GM23338 (cell line): ENCODE measurements at regions not wholly inside any gene's neighbourhood (a gene's known extent, or its start where the extent isn't known, plus 50 kb on each side); places are given as distances from the start of the nearest gene placed in this dataset.
"Not testable (repeated sequence)": the region's sequence is repeated elsewhere in the genome, so short reads cannot be mapped to it uniquely, and the experiment has no call there.

Experiments
- ATAC-seq: fragments of 200-7000 bp; cut with Tn5 transposase; 3 replicates; pipeline ENCODE4 v1.9.1; 2020
- DNase-seq: peaks from one replicate; pipeline ENCODE4 v3.0.0-alpha.2; 2015; ENCODE audit warnings: low spot score
- H2AFZ ChIP-seq: fragments of 200-600 bp; sonication (generic); 2 replicates; pipeline ENCODE4 v1.8.0; 2016; ENCODE audit warnings: antibody characterized with exemption, mild to moderate bottlenecking, moderate library complexity
- H3F3A ChIP-seq: fragments of 200-600 bp; sonication (generic); replicated peaks from 2 replicates; pipeline ENCODE4 v1.8.0; 2017; ENCODE audit warnings: antibody characterized with exemption, mixed run types, low read depth
- H3K27ac ChIP-seq: fragments of 200-600 bp; sonication (generic); 2 replicates; pipeline ENCODE4 v1.6.1; 2016; ENCODE audit warnings: low read depth
- H3K27me3 ChIP-seq: fragments of 200-600 bp; sonication (generic); 2 replicates; pipeline ENCODE4 v1.8.0; 2016; ENCODE audit warnings: mild to moderate bottlenecking, mixed run types, moderate library complexity; ENCODE audit not compliant: insufficient read depth
- H3K36me3 ChIP-seq: fragments of 200-600 bp; sonication (generic); 2 replicates; pipeline ENCODE4 v1.8.0; 2016; ENCODE audit warnings: mild to moderate bottlenecking; ENCODE audit not compliant: insufficient read depth
- H3K4me1 ChIP-seq: fragments of 200-600 bp; sonication (generic); 2 replicates; pipeline ENCODE4 v1.8.0; 2016; ENCODE audit warnings: mild to moderate bottlenecking, moderate library complexity; ENCODE audit not compliant: insufficient read depth
- H3K4me2 ChIP-seq: fragments of 200-600 bp; sonication (generic); 2 replicates; pipeline ENCODE4 v1.7.1; 2017; ENCODE audit warnings: mixed run types
- H3K4me3 ChIP-seq: fragments of 200-600 bp; sonication (generic); 2 replicates; pipeline ENCODE4 v1.6.1; 2016; ENCODE audit warnings: mixed run types
- H3K79me2 ChIP-seq: fragments of 200-600 bp; sonication (generic); replicated peaks from 2 replicates; pipeline ENCODE4 v1.8.0; 2017; ENCODE audit warnings: mild to moderate bottlenecking; ENCODE audit not compliant: insufficient read depth
- H3K9me2 ChIP-seq: fragments of 200-600 bp; sonication (generic); 2 replicates; pipeline ENCODE4 v1.8.0; 2017; ENCODE audit not compliant: insufficient read depth
- H4K20me1 ChIP-seq: fragments of 200-600 bp; sonication (generic); replicated peaks from 2 replicates; pipeline ENCODE4 v1.8.0; 2017; ENCODE audit warnings: mild to moderate bottlenecking; ENCODE audit not compliant: insufficient read depth
- H3K27ac Mint-ChIP-seq: 2 replicates; pipeline ENCODE4 v1.8.0; 2020; ENCODE audit warnings: inconsistent platforms, mild to moderate bottlenecking, moderate library complexity, mixed read lengths
- H3K27me3 Mint-ChIP-seq: 3 replicates; pipeline ENCODE4 v1.8.0; 2022; ENCODE audit warnings: low read depth, mild to moderate bottlenecking, moderate library complexity, mixed read lengths, inconsistent platforms; ENCODE audit not compliant: insufficient read depth, poor library complexity
- H3K36me3 Mint-ChIP-seq: 3 replicates; pipeline ENCODE4 v1.8.0; 2021; ENCODE audit warnings: low read depth, mild to moderate bottlenecking, inconsistent platforms, moderate library complexity, mixed read lengths
- H3K4me1 Mint-ChIP-seq: 3 replicates; pipeline ENCODE4 v1.8.0; 2020; ENCODE audit warnings: mild to moderate bottlenecking, inconsistent platforms, mixed read lengths
- H3K4me3 Mint-ChIP-seq: 3 replicates; pipeline ENCODE4 v1.8.0; 2021; ENCODE audit warnings: moderate library complexity, mild to moderate bottlenecking, inconsistent platforms, mixed read lengths
- H3K9me3 Mint-ChIP-seq: 3 replicates; pipeline ENCODE4 v1.8.0; 2020; ENCODE audit warnings: moderate library complexity, mild to moderate bottlenecking, inconsistent platforms, mixed read lengths
- EZH2 ChIP-seq: fragments of 200-600 bp; sonication (generic); IDR thresholded peaks from one replicate; pipeline ENCODE4 v1.8.0; 2017; ENCODE audit warnings: antibody characterized with exemption, mild to moderate bottlenecking, low read depth; ENCODE audit not compliant: unreplicated experiment
- EZH2phosphoT487 ChIP-seq: fragments of 200-600 bp; sonication (generic); IDR thresholded peaks from one replicate; pipeline ENCODE4 v1.8.1; 2018; ENCODE audit warnings: antibody characterized with exemption; ENCODE audit not compliant: unreplicated experiment
- JUNB ChIP-seq: IDR thresholded peaks from one replicate; pipeline ENCODE4 v1.6.1; 2016; ENCODE audit warnings: antibody characterized with exemption; ENCODE audit not compliant: unreplicated experiment
- NANOG ChIP-seq: IDR thresholded peaks from 2 replicates; pipeline ENCODE4 v1.6.1; 2016; ENCODE audit warnings: antibody characterized with exemption, borderline replicate concordance
- POLR2AphosphoS5 ChIP-seq: IDR thresholded peaks from 2 replicates; pipeline ENCODE4 v1.6.1; 2016; ENCODE audit warnings: antibody characterized with exemption, low read depth
- STAT1 ChIP-seq: IDR thresholded peaks from one replicate; pipeline ENCODE4 v1.6.1; 2016; ENCODE audit warnings: antibody characterized with exemption; ENCODE audit not compliant: unreplicated experiment
- ZNF331 ChIP-seq: fragments of 250-450 bp; sonication (Bioruptor Pico); IDR thresholded peaks from 2 replicates; pipeline ENCODE4 v1.5.0; 2020; ENCODE audit warnings: low read depth, mild to moderate bottlenecking, moderate library complexity
- TF ChIP-seq, protein P1 (sequence below): IDR thresholded peaks from one replicate; pipeline ENCODE4 v1.6.1; 2018; ENCODE audit warnings: antibody characterized with exemption; ENCODE audit not compliant: unreplicated experiment
- TF ChIP-seq, protein P2 (sequence below): IDR thresholded peaks from 2 replicates; pipeline ENCODE4 v1.6.1; 2016; ENCODE audit warnings: antibody characterized with exemption

DNA sequence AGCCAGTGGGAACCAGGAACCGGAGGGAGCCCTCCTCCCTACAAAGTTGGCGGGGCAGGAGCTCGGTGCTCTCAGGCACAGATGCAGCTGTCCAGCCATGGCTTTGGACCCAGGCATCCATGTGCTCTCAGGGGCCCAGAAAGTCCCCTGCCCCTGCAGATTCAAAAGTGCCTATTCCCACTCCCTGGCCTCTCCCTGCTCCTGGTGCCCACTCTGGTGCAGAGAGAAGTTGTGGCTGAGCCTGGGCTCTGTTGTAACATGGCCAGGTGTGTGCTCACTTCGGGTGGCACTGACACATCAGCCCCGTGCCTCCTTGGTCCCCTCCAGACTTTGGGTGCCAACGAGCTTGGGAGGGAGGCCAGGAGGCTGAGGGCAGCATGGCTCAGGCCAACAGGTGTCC, 315.8 kb upstream of the KYNU start:
- no peak for ATAC-seq
- Mint-ChIP-seq H3K4me1 (no peaks in the 10 kb centered on the region), H3K4me3 (no peak overlapping the region), H3K36me3 (no peaks in the 10 kb centered on the region; the same call in 2 of the 3 replicates), H3K9me3 (peaks cover 5% of the 10 kb centered on the region; the same call in 2 of the 3 replicates), H3K27ac (no peak overlapping the region), H3K27me3 (peaks cover 1% of the 10 kb centered on the region)
- no peak overlapping the region for H2AFZ ChIP-seq
- no peaks in the 10 kb centered on the region for H3K9me2 ChIP-seq
- no peaks in the 10 kb centered on the region for H3K79me2 ChIP-seq
- no peak overlapping the region for H3K4me3 ChIP-seq
- H3K4me1 ChIP-seq = no peaks in the 10 kb centered on the region
- no peak overlapping the region for H3K4me2 ChIP-seq
- TF ChIP-seq POLR2AphosphoS5 = no peak
- TF ChIP-seq EZH2 = no peak
- TF ChIP-seq, protein P1, sequence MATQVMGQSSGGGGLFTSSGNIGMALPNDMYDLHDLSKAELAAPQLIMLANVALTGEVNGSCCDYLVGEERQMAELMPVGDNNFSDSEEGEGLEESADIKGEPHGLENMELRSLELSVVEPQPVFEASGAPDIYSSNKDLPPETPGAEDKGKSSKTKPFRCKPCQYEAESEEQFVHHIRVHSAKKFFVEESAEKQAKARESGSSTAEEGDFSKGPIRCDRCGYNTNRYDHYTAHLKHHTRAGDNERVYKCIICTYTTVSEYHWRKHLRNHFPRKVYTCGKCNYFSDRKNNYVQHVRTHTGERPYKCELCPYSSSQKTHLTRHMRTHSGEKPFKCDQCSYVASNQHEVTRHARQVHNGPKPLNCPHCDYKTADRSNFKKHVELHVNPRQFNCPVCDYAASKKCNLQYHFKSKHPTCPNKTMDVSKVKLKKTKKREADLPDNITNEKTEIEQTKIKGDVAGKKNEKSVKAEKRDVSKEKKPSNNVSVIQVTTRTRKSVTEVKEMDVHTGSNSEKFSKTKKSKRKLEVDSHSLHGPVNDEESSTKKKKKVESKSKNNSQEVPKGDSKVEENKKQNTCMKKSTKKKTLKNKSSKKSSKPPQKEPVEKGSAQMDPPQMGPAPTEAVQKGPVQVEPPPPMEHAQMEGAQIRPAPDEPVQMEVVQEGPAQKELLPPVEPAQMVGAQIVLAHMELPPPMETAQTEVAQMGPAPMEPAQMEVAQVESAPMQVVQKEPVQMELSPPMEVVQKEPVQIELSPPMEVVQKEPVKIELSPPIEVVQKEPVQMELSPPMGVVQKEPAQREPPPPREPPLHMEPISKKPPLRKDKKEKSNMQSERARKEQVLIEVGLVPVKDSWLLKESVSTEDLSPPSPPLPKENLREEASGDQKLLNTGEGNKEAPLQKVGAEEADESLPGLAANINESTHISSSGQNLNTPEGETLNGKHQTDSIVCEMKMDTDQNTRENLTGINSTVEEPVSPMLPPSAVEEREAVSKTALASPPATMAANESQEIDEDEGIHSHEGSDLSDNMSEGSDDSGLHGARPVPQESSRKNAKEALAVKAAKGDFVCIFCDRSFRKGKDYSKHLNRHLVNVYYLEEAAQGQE = no peak
- no peak for TF ChIP-seq EZH2phosphoT487
- H3F3A ChIP-seq = no peaks in the 10 kb centered on the region
- DNase-seq = no peak
- no peaks in the 10 kb centered on the region for H3K36me3 ChIP-seq
- H3K27me3 ChIP-seq = no peaks in the 10 kb centered on the region
- no peak overlapping the region for H3K27ac ChIP-seq
- H4K20me1 ChIP-seq = no peaks in the 10 kb centered on the region

DNA sequence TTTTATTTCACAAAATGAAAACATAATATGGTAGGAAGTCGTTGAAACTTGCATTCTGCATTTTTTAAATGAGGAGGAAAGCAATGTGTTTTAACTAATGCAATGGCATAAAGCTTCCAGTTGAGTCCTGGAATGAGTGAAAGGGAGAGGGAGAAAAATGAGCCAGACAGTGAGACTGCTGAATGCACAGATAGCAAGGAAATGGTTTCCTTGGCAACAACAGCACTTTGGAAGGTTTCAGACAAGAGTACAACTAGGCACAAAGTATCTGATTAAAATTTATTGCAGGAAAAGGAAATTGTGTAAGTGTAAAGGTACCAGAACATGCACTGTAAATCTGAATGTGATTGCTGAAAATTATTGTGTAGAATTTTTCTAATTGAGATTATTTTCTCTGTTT, 320.1 kb upstream of the KYNU start:
- Histone ChIP-seq H3K4me2 (no peak overlapping the region), H3K4me3 (no peak overlapping the region), H3K27me3 (no peaks in the 10 kb centered on the region), H4K20me1 (no peaks in the 10 kb centered on the region), H3K79me2 (no peaks in the 10 kb centered on the region), H2AFZ (peak overlapping the region; percentile 63; the same call in 1 of the 2 replicates), H3K27ac (no peak overlapping the region), H3K36me3 (no peaks in the 10 kb centered on the region), H3K4me1 (no peaks in the 10 kb centered on the region), H3K9me2 (no peaks in the 10 kb centered on the region), H3F3A (no peaks in the 10 kb centered on the region)
- H3K27me3 Mint-ChIP-seq = no peaks in the 10 kb centered on the region
- ATAC-seq = no peak
- no peak overlapping the region for H3K27ac Mint-ChIP-seq
- H3K4me1 Mint-ChIP-seq = no peaks in the 10 kb centered on the region
- peaks cover 4% of the 10 kb centered on the region; the same call in 2 of the 3 replicates for H3K9me3 Mint-ChIP-seq
- no peak overlapping the region for H3K4me3 Mint-ChIP-seq
- no peaks in the 10 kb centered on the region; the same call in 2 of the 3 replicates for H3K36me3 Mint-ChIP-seq
- TF ChIP-seq NANOG (no peak), STAT1 (no peak), POLR2AphosphoS5 (no peak), ZNF331 (CRISPR knock-in tag) (no peak), JUNB (no peak), EZH2 (no peak)
- TF ChIP-seq, protein P2, sequence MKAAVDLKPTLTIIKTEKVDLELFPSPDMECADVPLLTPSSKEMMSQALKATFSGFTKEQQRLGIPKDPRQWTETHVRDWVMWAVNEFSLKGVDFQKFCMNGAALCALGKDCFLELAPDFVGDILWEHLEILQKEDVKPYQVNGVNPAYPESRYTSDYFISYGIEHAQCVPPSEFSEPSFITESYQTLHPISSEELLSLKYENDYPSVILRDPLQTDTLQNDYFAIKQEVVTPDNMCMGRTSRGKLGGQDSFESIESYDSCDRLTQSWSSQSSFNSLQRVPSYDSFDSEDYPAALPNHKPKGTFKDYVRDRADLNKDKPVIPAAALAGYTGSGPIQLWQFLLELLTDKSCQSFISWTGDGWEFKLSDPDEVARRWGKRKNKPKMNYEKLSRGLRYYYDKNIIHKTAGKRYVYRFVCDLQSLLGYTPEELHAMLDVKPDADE = no peak
- no peak for DNase-seq

DNA sequence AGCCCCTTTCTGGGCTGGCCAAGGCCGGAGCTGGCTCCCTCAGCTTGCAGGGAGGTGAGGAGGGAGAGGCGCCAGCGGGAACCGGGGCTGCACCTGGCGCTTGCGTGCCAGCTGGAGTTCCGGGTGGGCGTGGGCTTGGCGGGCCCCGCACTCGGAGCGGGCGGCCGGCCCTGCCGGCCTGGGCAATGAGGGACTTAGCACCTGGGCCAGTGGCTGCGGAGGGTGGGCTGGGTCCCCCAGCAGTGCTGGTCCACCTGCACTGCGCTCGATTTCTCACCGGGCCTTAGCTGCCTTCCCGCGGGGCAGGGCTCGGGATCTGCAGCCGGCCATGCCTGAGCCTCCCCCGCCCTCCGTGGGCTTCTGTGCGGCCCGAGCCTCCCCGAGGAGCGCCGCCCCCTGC, 331.5 kb upstream of the KYNU start:
- H3K36me3 Mint-ChIP-seq, H3K27ac Mint-ChIP-seq, H3K4me3 Mint-ChIP-seq, H3K27me3 Mint-ChIP-seq, H3K4me2 ChIP-seq, H3K4me1 ChIP-seq, H3K9me2 ChIP-seq, H3K36me3 ChIP-seq, H4K20me1 ChIP-seq, H2AFZ ChIP-seq, H3K4me3 ChIP-seq, H3K27ac ChIP-seq, H3K9me3 Mint-ChIP-seq, H3F3A ChIP-seq, H3K4me1 Mint-ChIP-seq, H3K27me3 ChIP-seq, H3K79me2 ChIP-seq, ATAC-seq, DNase-seq: not testable (repeated sequence)
